OCI-LY3 (cell line): ENCODE measurements at regions not wholly inside any gene's neighbourhood (a gene's known extent, or its start where the extent isn't known, plus 50 kb on each side); places are given as distances from the start of the nearest gene placed in this dataset.

Experiments used
- H2AFZ ChIP-seq: fragments of 200-600, 300-600 bp; shearing (Covaris generic); 2 replicates; pipeline ENCODE4 v1.6.0; 2014; ENCODE audit warnings: antibody characterized with exemption, low read depth, low read length
- H3K27ac ChIP-seq: fragments of 200-600, 300-600 bp; sonication (generic); 2 replicates; pipeline ENCODE4 v1.5.1; 2014; ENCODE audit warnings: mild to moderate bottlenecking, low read length, moderate library complexity, mixed read lengths
- H3K27me3 ChIP-seq: fragments of 200-600, 300-600 bp; sonication (generic); 2 replicates; pipeline ENCODE4 v1.6.1; 2014; ENCODE audit warnings: low read depth, low read length, mixed read lengths
- H3K36me3 ChIP-seq: fragments of 200-600, 300-600 bp; sonication (generic); replicated peaks from 2 replicates; pipeline ENCODE3; 2014; ENCODE audit warnings: low read depth, low read length, mixed read lengths
- H3K4me1 ChIP-seq: fragments of 300-600, 200-600 bp; sonication (generic); 2 replicates; pipeline ENCODE4 v1.6.1; 2014; ENCODE audit warnings: low read length, mixed read lengths
- H3K4me2 ChIP-seq: fragments of 200-600, 300-600 bp; sonication (generic); 2 replicates; pipeline ENCODE4 v1.6.1; 2014; ENCODE audit warnings: low read length, mixed read lengths
- H3K4me3 ChIP-seq: fragments of 300-600, 200-600 bp; sonication (generic); 2 replicates; pipeline ENCODE4 v1.5.1; 2014; ENCODE audit warnings: antibody characterized with exemption, mild to moderate bottlenecking, low read length, moderate library complexity
- H3K79me2 ChIP-seq: fragments of 300-600, 200-600 bp; shearing (Covaris generic); 2 replicates; pipeline ENCODE4 v1.6.1; 2014; ENCODE audit warnings: mild to moderate bottlenecking, low read length, mixed read lengths
- H3K9ac ChIP-seq: fragments of 300-600, 200-600 bp; shearing (Covaris generic); 2 replicates; pipeline ENCODE4 v1.6.0; 2014; ENCODE audit warnings: mild to moderate bottlenecking, low read length, moderate library complexity
- H3K9me3 ChIP-seq: fragments of 200-600, 300-600 bp; shearing (Covaris generic); 2 replicates; pipeline ENCODE4 v1.6.1; 2014; ENCODE audit warnings: low read length, mixed read lengths; ENCODE audit not compliant: insufficient read depth
- H4K20me1 ChIP-seq: fragments of 200-600, 300-600 bp; sonication (generic); 2 replicates; pipeline ENCODE4 v1.6.1; 2016; ENCODE audit warnings: low read length, mixed read lengths; ENCODE audit not compliant: insufficient read depth
- EZH2phosphoT487 ChIP-seq: fragments of 200-600 bp; shearing (Covaris generic); IDR thresholded peaks from 2 replicates; pipeline ENCODE4 v1.6.1; 2018; ENCODE audit warnings: antibody characterized with exemption, mixed run types, low read depth
- TF ChIP-seq, protein P1 (sequence below): fragments of 200-600, 300-600 bp; sonication (generic); IDR thresholded peaks from 2 replicates; pipeline ENCODE4 v1.5.1; 2014; ENCODE audit warnings: antibody characterized with exemption, low read length, low read depth

DNA sequence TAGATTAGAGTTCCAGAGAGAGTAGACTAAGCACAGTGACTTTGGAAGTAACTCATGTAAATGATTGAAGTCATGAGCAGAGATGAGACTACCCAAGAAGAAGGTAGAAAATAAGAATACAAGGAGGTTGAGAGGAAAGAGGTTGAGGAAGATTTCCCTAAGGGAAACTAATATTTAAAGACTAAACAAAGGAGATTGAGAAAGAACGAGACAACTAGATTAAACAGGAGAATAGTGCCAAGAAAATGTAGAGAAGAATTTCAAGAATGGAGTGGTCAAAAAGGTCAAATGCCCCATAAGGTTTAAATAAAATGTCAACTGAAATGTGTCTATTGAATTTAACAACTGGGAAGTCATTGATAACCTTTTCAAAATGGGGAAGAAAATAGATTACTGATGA is 59.0 kb downstream of the RPS29 start:
- no peaks in the 10 kb centered on the region for H3K9me3 ChIP-seq
- no peaks in the 10 kb centered on the region for H4K20me1 ChIP-seq
- no peaks in the 10 kb centered on the region for H3K36me3 ChIP-seq
- H3K27me3 ChIP-seq, result no peaks in the 10 kb centered on the region
- no peak overlapping the region for H3K4me3 ChIP-seq
- no peaks in the 10 kb centered on the region for H3K79me2 ChIP-seq
- H3K9ac ChIP-seq, result no peak overlapping the region
- TF ChIP-seq, protein P1, sequence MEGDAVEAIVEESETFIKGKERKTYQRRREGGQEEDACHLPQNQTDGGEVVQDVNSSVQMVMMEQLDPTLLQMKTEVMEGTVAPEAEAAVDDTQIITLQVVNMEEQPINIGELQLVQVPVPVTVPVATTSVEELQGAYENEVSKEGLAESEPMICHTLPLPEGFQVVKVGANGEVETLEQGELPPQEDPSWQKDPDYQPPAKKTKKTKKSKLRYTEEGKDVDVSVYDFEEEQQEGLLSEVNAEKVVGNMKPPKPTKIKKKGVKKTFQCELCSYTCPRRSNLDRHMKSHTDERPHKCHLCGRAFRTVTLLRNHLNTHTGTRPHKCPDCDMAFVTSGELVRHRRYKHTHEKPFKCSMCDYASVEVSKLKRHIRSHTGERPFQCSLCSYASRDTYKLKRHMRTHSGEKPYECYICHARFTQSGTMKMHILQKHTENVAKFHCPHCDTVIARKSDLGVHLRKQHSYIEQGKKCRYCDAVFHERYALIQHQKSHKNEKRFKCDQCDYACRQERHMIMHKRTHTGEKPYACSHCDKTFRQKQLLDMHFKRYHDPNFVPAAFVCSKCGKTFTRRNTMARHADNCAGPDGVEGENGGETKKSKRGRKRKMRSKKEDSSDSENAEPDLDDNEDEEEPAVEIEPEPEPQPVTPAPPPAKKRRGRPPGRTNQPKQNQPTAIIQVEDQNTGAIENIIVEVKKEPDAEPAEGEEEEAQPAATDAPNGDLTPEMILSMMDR, result no peak
- no peak for TF ChIP-seq EZH2phosphoT487
- H2AFZ ChIP-seq, result no peak overlapping the region
- no peak overlapping the region for H3K27ac ChIP-seq
- H3K4me2 ChIP-seq, result no peak overlapping the region
- no peaks in the 10 kb centered on the region for H3K4me1 ChIP-seq

DNA sequence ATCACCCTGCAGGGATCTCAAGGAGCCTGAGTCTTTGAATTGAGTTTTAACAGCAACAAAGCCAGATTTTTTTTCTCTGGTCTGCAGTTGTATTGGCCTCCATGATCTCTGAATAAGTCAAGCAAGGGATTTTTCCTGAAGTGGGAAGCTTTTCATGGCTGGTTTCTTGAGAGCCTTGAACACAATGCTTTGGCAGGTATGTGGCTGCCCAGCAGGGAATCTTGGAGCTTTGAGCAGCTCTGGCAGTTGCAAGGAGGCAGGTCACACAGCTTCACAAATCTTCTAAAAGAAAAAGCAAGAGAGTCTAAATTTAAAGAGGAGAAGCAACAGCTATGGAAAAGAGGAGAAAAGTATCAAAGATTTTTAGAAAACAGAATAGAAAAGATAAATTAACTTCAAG is 60.1 kb downstream of the RPS29 start:
- H3K4me3 ChIP-seq, result no peak overlapping the region
- H3K27ac ChIP-seq, result no peak overlapping the region
- H3K27me3 ChIP-seq, result no peaks in the 10 kb centered on the region
- H3K9ac ChIP-seq, result no peak overlapping the region
- no peaks in the 10 kb centered on the region for H3K79me2 ChIP-seq
- H3K36me3 ChIP-seq, result no peaks in the 10 kb centered on the region
- H4K20me1 ChIP-seq, result no peaks in the 10 kb centered on the region
- H2AFZ ChIP-seq, result no peak overlapping the region
- no peak for TF ChIP-seq EZH2phosphoT487
- TF ChIP-seq, protein P1, result no peak
- H3K4me2 ChIP-seq, result no peak overlapping the region
- H3K9me3 ChIP-seq, result no peaks in the 10 kb centered on the region
- no peaks in the 10 kb centered on the region for H3K4me1 ChIP-seq

DNA sequence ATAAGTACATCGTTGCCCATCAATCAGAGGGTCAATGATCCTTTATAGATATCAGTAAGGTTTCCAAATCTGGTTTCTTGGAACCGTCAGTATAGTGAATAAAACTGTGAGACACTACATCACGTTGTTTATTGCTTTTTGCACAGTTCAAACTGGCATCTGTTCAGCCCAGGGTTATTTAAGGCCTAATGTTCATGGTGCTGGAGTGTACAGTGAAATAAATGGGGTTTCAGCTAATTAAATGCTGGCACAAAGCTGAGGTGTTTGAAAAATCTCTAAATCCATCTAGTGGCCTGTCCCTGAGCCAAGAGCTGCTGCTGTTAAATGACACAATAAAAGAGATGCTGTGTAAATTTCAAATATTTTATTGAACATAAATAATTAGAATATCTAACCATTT is 69.9 kb downstream of the RPS29 start:
- Histone ChIP-seq H2AFZ (no peak overlapping the region), H3K9me3 (no peaks in the 10 kb centered on the region), H3K9ac (no peak overlapping the region), H3K79me2 (no peaks in the 10 kb centered on the region), H3K27me3 (0 out of 2 replicates have a peak, but pooled peaks cover 5% of the 10 kb centered on the region), H3K4me1 (no peaks in the 10 kb centered on the region), H3K4me2 (no peak overlapping the region), H3K27ac (no peak overlapping the region), H3K36me3 (no peaks in the 10 kb centered on the region), H4K20me1 (no peaks in the 10 kb centered on the region), H3K4me3 (no peak overlapping the region)
- TF ChIP-seq EZH2phosphoT487, result no peak
- TF ChIP-seq, protein P1, result no peak

DNA sequence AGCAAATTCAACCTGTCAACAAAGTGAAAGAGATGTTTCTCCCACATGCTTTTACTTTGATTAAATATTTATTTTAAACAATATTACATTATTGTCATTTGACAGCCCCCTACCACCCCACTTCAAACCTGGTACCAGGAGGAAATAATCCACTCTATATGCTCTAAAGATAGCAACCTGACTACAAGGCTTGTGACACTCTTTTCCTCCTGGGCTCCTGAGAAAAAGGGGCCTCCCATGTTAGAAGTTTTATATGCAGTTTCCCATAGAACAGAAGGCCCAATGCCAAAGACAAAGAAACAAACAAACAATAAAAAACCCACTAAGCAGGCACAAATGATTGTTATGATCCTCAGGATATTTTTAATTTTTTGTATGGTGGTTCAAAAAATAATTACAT is 73.6 kb downstream of the RPS29 start:
- H3K9ac ChIP-seq, result no peak overlapping the region
- H3K27ac ChIP-seq, result no peak overlapping the region
- H3K4me2 ChIP-seq, result no peak overlapping the region
- no peaks in the 10 kb centered on the region for H4K20me1 ChIP-seq
- no peak overlapping the region for H3K4me3 ChIP-seq
- no peaks in the 10 kb centered on the region for H3K79me2 ChIP-seq
- no peaks in the 10 kb centered on the region for H3K4me1 ChIP-seq
- no peaks in the 10 kb centered on the region for H3K9me3 ChIP-seq
- H2AFZ ChIP-seq, result no peak overlapping the region
- TF ChIP-seq, protein P1, result no peak
- TF ChIP-seq EZH2phosphoT487, result no peak
- H3K27me3 ChIP-seq, result no peaks in the 10 kb centered on the region
- no peaks in the 10 kb centered on the region for H3K36me3 ChIP-seq
